ENCODE measurements at regions not wholly inside any gene's neighbourhood (a gene's known extent, or its start where the extent isn't known, plus 50 kb on each side); places are given as distances from the start of the nearest gene placed in this dataset.

- no peaks in the 10 kb centered on the region for H3K4me1 Mint-ChIP-seq
- H3K27me3 ChIP-seq (ENCODE audit: control insufficient read depth, insufficient read depth, low read length): no peaks in the 10 kb centered on the region
- no peak overlapping the region for H3K4me3 Mint-ChIP-seq
- ATAC-seq (no peak), DNase-seq (no peak)
- H3K27ac ChIP-seq (ENCODE audit: low read length): no peak overlapping the region
- WGBS (ENCODE audit: insufficient coverage): 60% methylated on average over 3 of the region's 3 CpGs
- intact Hi-C loops (cut with micrococcal nuclease): no loop called here
- H3K27ac Mint-ChIP-seq: no peak overlapping the region
- H3K4me3 ChIP-seq (ENCODE audit: low read length): no peak overlapping the region
- H3K36me3 Mint-ChIP-seq: no peaks in the 10 kb centered on the region
- TF ChIP-seq CTCF (IDR thresholded peaks at IDR 0.05): no peak
- peaks cover 14 to 16% of the 10 kb centered on the region in 2 donors for H3K9me3 Mint-ChIP-seq
- H3K36me3 ChIP-seq (ENCODE audit: control insufficient read depth, insufficient read depth, low read length): no peaks in the 10 kb centered on the region
- H3K4me1 ChIP-seq (ENCODE audit: control insufficient read depth, insufficient read depth, low read length): no peaks in the 10 kb centered on the region
- no peaks in the 10 kb centered on the region for H3K27me3 Mint-ChIP-seq (ENCODE audit: low read depth in 2 of 2)
- peaks cover 3% of the 10 kb centered on the region for H3K9me3 ChIP-seq (ENCODE audit: control insufficient read depth, insufficient read depth, low read length)
Measured at GRCh38 chr6:74283532-74283931, 587.5 kb downstream of the CD109 start.

GRCh38 chr6:74282143-74282689 is 586.2 kb downstream of the CD109 start:
- ATAC-seq (no peak), DNase-seq (no peak)
- H3K4me1 Mint-ChIP-seq: no peaks in the 10 kb centered on the region
- H3K36me3 Mint-ChIP-seq: no peaks in the 10 kb centered on the region
- no peaks in the 10 kb centered on the region for H3K27me3 Mint-ChIP-seq (ENCODE audit: low read depth in 2 of 2)
- H3K27ac Mint-ChIP-seq: no peak overlapping the region
- no peak overlapping the region for H3K27ac ChIP-seq (ENCODE audit: low read length)
- peaks cover 3% of the 10 kb centered on the region for H3K9me3 ChIP-seq (ENCODE audit: control insufficient read depth, insufficient read depth, low read length)
- H3K36me3 ChIP-seq (ENCODE audit: control insufficient read depth, insufficient read depth, low read length): no peaks in the 10 kb centered on the region
- H3K9me3 Mint-ChIP-seq: peaks cover 14% of the 10 kb centered on the region in 2 donors
- WGBS (ENCODE audit: insufficient coverage): 96% methylated on average over 13 of the region's 13 CpGs
- TF ChIP-seq CTCF (IDR thresholded peaks at IDR 0.05): no peak
- H3K4me1 ChIP-seq (ENCODE audit: control insufficient read depth, insufficient read depth, low read length): no peaks in the 10 kb centered on the region
- H3K27me3 ChIP-seq (ENCODE audit: control insufficient read depth, insufficient read depth, low read length): no peaks in the 10 kb centered on the region
- no peak overlapping the region for H3K4me3 Mint-ChIP-seq
- intact Hi-C loops (cut with micrococcal nuclease): no loop called here
- H3K4me3 ChIP-seq (ENCODE audit: low read length): no peak overlapping the region

GRCh38 chr6:74280130-74280692 is 584.2 kb downstream of the CD109 start:
- H3K4me1 Mint-ChIP-seq: no peaks in the 10 kb centered on the region
- H3K36me3 ChIP-seq (ENCODE audit: control insufficient read depth, insufficient read depth, low read length): no peaks in the 10 kb centered on the region
- H3K4me3 ChIP-seq (ENCODE audit: low read length): no peak overlapping the region
- H3K27ac ChIP-seq (ENCODE audit: low read length): no peak overlapping the region
- no peaks in the 10 kb centered on the region for H3K27me3 Mint-ChIP-seq (ENCODE audit: low read depth in 2 of 2)
- H3K36me3 Mint-ChIP-seq: no peaks in the 10 kb centered on the region
- no peak overlapping the region for H3K27ac Mint-ChIP-seq
- no peaks in the 10 kb centered on the region for H3K27me3 ChIP-seq (ENCODE audit: control insufficient read depth, insufficient read depth, low read length)
- ATAC-seq: no peak
- no peaks in the 10 kb centered on the region for H3K9me3 ChIP-seq (ENCODE audit: control insufficient read depth, insufficient read depth, low read length)
- H3K4me3 Mint-ChIP-seq: no peak overlapping the region
- WGBS (ENCODE audit: insufficient coverage): 74% methylated on average over 5 of the region's 6 CpGs
- no peak for TF ChIP-seq CTCF (IDR thresholded peaks at IDR 0.05)
- H3K4me1 ChIP-seq (ENCODE audit: control insufficient read depth, insufficient read depth, low read length): no peaks in the 10 kb centered on the region
- no peak for DNase-seq
- peaks cover 12 to 14% of the 10 kb centered on the region in 2 donors for H3K9me3 Mint-ChIP-seq
- intact Hi-C loops (cut with micrococcal nuclease): no loop called here

- no peak overlapping the region for H3K27ac ChIP-seq (ENCODE audit: low read length)
- no peaks in the 10 kb centered on the region for H3K9me3 ChIP-seq (ENCODE audit: control insufficient read depth, insufficient read depth, low read length)
- Mint-ChIP-seq H3K27me3 (ENCODE audit: low read depth in 2 of 2) (no peaks in the 10 kb centered on the region), H3K27ac (no peak overlapping the region), H3K9me3 (peaks cover 11 to 12% of the 10 kb centered on the region in 2 donors), H3K4me3 (no peak overlapping the region), H3K4me1 (no peaks in the 10 kb centered on the region), H3K36me3 (no peaks in the 10 kb centered on the region)
- ATAC-seq (no peak), DNase-seq (no peak)
- no peak overlapping the region for H3K4me3 ChIP-seq (ENCODE audit: low read length)
- H3K27me3 ChIP-seq (ENCODE audit: control insufficient read depth, insufficient read depth, low read length): no peaks in the 10 kb centered on the region
- WGBS (ENCODE audit: insufficient coverage): 83% methylated on average over 5 of the region's 6 CpGs
- intact Hi-C loops (cut with micrococcal nuclease): no loop called here
- TF ChIP-seq CTCF (IDR thresholded peaks at IDR 0.05): no peak
- no peaks in the 10 kb centered on the region for H3K36me3 ChIP-seq (ENCODE audit: control insufficient read depth, insufficient read depth, low read length)
- H3K4me1 ChIP-seq (ENCODE audit: control insufficient read depth, insufficient read depth, low read length): no peaks in the 10 kb centered on the region
Measured at GRCh38 chr6:74277777-74278186, 581.8 kb downstream of the CD109 start.
